Spleen (tissue), 11 donors: ENCODE measurements at regions not wholly inside any gene's neighbourhood (a gene's known extent, or its start where the extent isn't known, plus 50 kb on each side); places are given as distances from the start of the nearest gene placed in this dataset.
"Not testable (repeated sequence)": the region's sequence is repeated elsewhere in the genome, so short reads cannot be mapped to it uniquely, and the experiment has no call there.

Experiments used
- DNase-seq: peaks from one replicate; pipeline ENCODE4 v3.0.0-alpha.2; 2020
- H3K27ac ChIP-seq, 8 donors: fragments of 200-600 bp; sonication (generic) in 7 of 8; 1 replicate in 4 of 8; 2 replicates in 4 of 8; pipeline versions ENCODE4 v1.5.0 to v1.8.0; 2016 to 2021; ENCODE audit warnings: inconsistent platforms in 4 of 8, mild to moderate bottlenecking in 4 of 8, moderate library complexity in 1 of 8
- H3K27me3 ChIP-seq, 7 donors: fragments of 200-600 bp; sonication (generic) in 6 of 7; replicated peaks in 1 of 7; 1 replicate in 4 of 7; 2 replicates in 3 of 7; pipeline versions ENCODE4 v1.5.0 to v1.8.0; 2016 to 2021; ENCODE audit warnings: inconsistent platforms in 3 of 7, mild to moderate bottlenecking in 1 of 7
- H3K36me3 ChIP-seq, 6 donors: fragments of 200-600 bp; sonication (generic) in 5 of 6; 1 replicate in 4 of 6; 2 replicates in 2 of 6; pipeline versions ENCODE4 v1.5.0 to v1.8.0; 2016 to 2021; ENCODE audit warnings: inconsistent platforms in 2 of 6
- H3K4me1 ChIP-seq, 6 donors: fragments of 200-600 bp; sonication (generic) in 5 of 6; 1 replicate in 3 of 6; 2 replicates in 3 of 6; pipeline versions ENCODE4 v1.5.0 to v1.8.0; 2016 to 2021; ENCODE audit warnings: inconsistent platforms in 3 of 6
- H3K4me3 ChIP-seq, 8 donors: fragments of 200-600 bp; sonication (generic) in 7 of 8; 1 replicate in 4 of 8; 2 replicates in 4 of 8; pipeline versions ENCODE4 v1.5.0 to v1.8.0; 2016 to 2021; ENCODE audit warnings: inconsistent platforms in 4 of 8, mild to moderate bottlenecking in 4 of 8, moderate library complexity in 2 of 8
- H3K9me3 ChIP-seq, 8 donors: fragments of 200-600 bp; sonication (generic) in 7 of 8; 1 replicate in 4 of 8; 2 replicates in 4 of 8; pipeline versions ENCODE4 v1.5.0 to v1.8.0; 2016 to 2021; ENCODE audit warnings: inconsistent platforms in 4 of 8
- CTCF ChIP-seq, 11 experiments: fragments of 200-600 bp in 7 of 11; fragments of 450-650 bp in 4 of 11; sonication (generic) in 4 of 11; IDR thresholded peaks in 8 of 11; conservative IDR thresholded peaks in 3 of 11; 1 replicate in 7 of 11; 2 replicates in 4 of 11; pipeline versions ENCODE4 v1.4.0 to v1.8.0; 2016 to 2021; ENCODE audit warnings: antibody characterized with exemption in 11 of 11, inconsistent platforms in 4 of 11, mild to moderate bottlenecking in 1 of 11
- POLR2A ChIP-seq, 3 donors: fragments of 450-650 bp; IDR thresholded peaks; one replicate each; pipeline ENCODE4 v1.5.1; 2017; ENCODE audit warnings: antibody characterized with exemption in 3 of 3, mild to moderate bottlenecking in 1 of 3
- POLR2AphosphoS5 ChIP-seq, 3 donors: sonication (generic); formaldehyde crosslinking; IDR thresholded peaks; one replicate each; pipeline ENCODE4 v1.5.1; 2017; ENCODE audit warnings: antibody characterized with exemption in 3 of 3
- WGBS, 5 donors: extraction: QIAGEN DNeasy Blood & Tissue Kit in 3 of 5; methylation state at CpG; one replicate each; pipeline versions ENCODE4 v1.1.5 to v1.1.7; 2013 to 2018; 5-methylcytosine and 5-hydroxymethylcytosine counted together
- intact Hi-C: fragments of 100-400 bp; cut with DNase I; formaldehyde crosslinking; loops from one replicate; pipeline ENCODE4 v1.15.0; 2023; ENCODE audit warnings: low total_unique reads
- donor health status: healthy with polysubstance abuse.
- donor health status: DM: no; HTN: no; CAD: no; lungs with moderate emphysema.
- donor health status: DM: no; HTN: no; CAD: no.
- donor health status: Bipolar disorder and iron deficiency.
- donor health status: healthy.
- donor health status: DM: no; HTN: no; CAD: no.
- donor health status: DM: yes; HTN: yes; CAD: no.

DNA sequence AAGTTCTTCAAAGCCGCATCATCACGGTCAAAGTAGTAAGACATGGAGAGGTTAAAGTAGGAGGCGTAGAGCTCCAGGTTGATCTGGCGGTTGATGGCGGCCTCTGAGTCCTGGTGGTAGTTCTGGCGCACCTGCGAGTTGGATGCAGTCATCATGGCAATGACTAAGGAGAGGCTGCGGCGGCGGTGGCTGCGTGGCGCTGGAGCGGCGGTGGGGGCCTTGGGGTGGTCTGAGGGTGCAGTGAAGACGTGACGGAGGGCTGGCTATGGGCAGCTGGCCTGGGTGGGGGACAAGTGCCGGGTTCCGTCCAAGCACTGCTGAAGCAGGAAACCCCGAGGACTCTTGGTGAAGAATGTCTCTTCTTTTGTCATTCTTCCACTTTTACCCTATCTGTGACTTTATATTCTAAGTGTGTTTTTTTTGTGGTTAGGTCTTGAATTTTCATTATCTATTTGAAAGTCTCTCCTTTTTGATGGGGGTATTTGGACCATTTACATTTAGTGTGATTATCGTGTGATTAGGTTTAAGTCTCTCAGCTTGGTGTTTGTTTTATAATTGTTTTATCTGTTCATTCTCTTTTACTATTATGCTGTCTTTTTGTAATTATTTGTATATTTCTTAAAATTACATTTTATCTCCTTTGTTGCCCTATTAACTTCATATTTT is 94.6 kb downstream of the TFAP2B start:
- H3K4me1 ChIP-seq = no peaks in the 10 kb centered on the region
- H3K27ac ChIP-seq = no peak overlapping the region
- no peak for TF ChIP-seq POLR2A (IDR thresholded peaks at IDR 0.05)
- peaks cover 0 to 39% (median 23%) of the 10 kb centered on the region in 8 donors for H3K9me3 ChIP-seq
- no peak overlapping the region for H3K4me3 ChIP-seq
- no peak for DNase-seq
- intact Hi-C loops = no loop called here
- 92 to 96% (median 94%) methylated on average over 20 of the region's 20 CpGs for WGBS, 5 donors
- H3K36me3 ChIP-seq = no peaks in the 10 kb centered on the region
- H3K27me3 ChIP-seq = no peaks in the 10 kb centered on the region

GRCh38 chr6:50921378-50921777 is 102.7 kb downstream of the TFAP2B start:
- H3K4me3 ChIP-seq, intact Hi-C loops, H3K27ac ChIP-seq, H3K36me3 ChIP-seq, H3K27me3 ChIP-seq, DNase-seq, H3K4me1 ChIP-seq: not testable (repeated sequence)
- WGBS, 5 donors = 90 to 94% (median 91%) methylated on average over 7 of the region's 7 CpGs
- H3K9me3 ChIP-seq = peaks cover 0 to 24% (median 18%) of the 10 kb centered on the region in 8 donors

GRCh38 chr6:50921968-50922367 is 103.3 kb downstream of the TFAP2B start:
- no peak for DNase-seq
- Histone ChIP-seq H3K27ac (no peak overlapping the region), H3K4me3 (no peak overlapping the region), H3K9me3 (peaks cover 0 to 22% (median 18%) of the 10 kb centered on the region in 8 donors), H3K27me3 (no peaks in the 10 kb centered on the region), H3K36me3 (no peaks in the 10 kb centered on the region), H3K4me1 (no peaks in the 10 kb centered on the region)
- intact Hi-C loops = no loop called here
- 81 to 95% (median 93%) methylated on average over 4 of the region's 4 CpGs for WGBS, 5 donors
- TF ChIP-seq POLR2A (IDR thresholded peaks at IDR 0.05) = no peak
- TF ChIP-seq CTCF (IDR thresholded peaks at IDR 0.05 in 8 of 11, conservative IDR thresholded peaks at IDR 0.05 in 3 of 11) = no peak
- no peak for TF ChIP-seq POLR2AphosphoS5 (IDR thresholded peaks at IDR 0.05)

GRCh38 chr6:50922579-50923525 is 104.2 kb downstream of the TFAP2B start:
- intact Hi-C loops = no loop called here
- Histone ChIP-seq H3K4me3 (no peak overlapping the region), H3K27ac (peak overlapping the region in 5 of 8 donors; percentile 21 to 42 (median 29)), H3K27me3 (no peaks in the 10 kb centered on the region), H3K36me3 (no peaks in the 10 kb centered on the region), H3K4me1 (no peaks in the 10 kb centered on the region), H3K9me3 (peaks cover 0 to 22% (median 18%) of the 10 kb centered on the region in 8 donors)
- WGBS, 5 donors = 0% methylated on average over 1 of the region's 1 CpG
- DNase-seq = no peak
- no peak for TF ChIP-seq POLR2AphosphoS5 (IDR thresholded peaks at IDR 0.05)
- no peak for TF ChIP-seq CTCF (IDR thresholded peaks at IDR 0.05 in 8 of 11, conservative IDR thresholded peaks at IDR 0.05 in 3 of 11)
- TF ChIP-seq POLR2A (IDR thresholded peaks at IDR 0.05) = no peak

DNA sequence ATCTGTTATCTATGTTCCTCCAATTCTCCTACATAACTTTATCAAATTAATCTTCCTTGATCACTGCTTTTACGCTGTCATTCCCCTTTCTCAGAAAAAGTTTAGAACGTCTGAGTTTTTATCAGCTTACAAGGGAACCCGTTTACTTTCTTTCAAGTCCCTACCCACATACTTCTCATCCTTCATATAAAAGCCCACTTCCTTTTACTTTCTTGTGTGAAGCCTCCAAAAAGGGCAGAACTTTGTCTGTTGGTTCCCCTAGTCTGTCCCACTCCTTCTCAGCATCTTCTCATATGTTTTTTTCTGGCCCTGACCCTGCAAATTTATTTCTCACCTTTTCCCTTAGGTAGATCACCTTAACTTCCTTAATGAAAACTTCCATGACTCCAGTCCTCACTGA is 106.1 kb downstream of the TFAP2B start:
- intact Hi-C loops = no loop called here
- Histone ChIP-seq H3K4me3 (no peak overlapping the region), H3K9me3 (peaks cover 0 to 22% (median 17%) of the 10 kb centered on the region in 8 donors), H3K27ac (no peak overlapping the region), H3K4me1 (no peaks in the 10 kb centered on the region), H3K27me3 (no peaks in the 10 kb centered on the region), H3K36me3 (no peaks in the 10 kb centered on the region)
- 30 to 41% (median 40%) methylated on average over 3 of the region's 3 CpGs for WGBS, 5 donors
- no peak for DNase-seq
- no peak for TF ChIP-seq CTCF (IDR thresholded peaks at IDR 0.05 in 8 of 11, conservative IDR thresholded peaks at IDR 0.05 in 3 of 11)
- TF ChIP-seq POLR2AphosphoS5 (IDR thresholded peaks at IDR 0.05) = no peak
- no peak for TF ChIP-seq POLR2A (IDR thresholded peaks at IDR 0.05)
